Right lobe of liver (tissue), 6 donors: ENCODE measurements at regions not wholly inside any gene's neighbourhood (a gene's known extent, or its start where the extent isn't known, plus 50 kb on each side); places are given as distances from the start of the nearest gene placed in this dataset.

Source experiments
- ATAC-seq, 4 donors: fragments of 200-7000 bp; cut with Tn5 transposase; one replicate each; pipeline ENCODE4 v1.9.1; 2020; ENCODE audit warnings: mild to moderate bottlenecking in 4 of 4, moderate library complexity in 4 of 4
- DNase-seq, 3 donors: peaks; one replicate each; pipeline ENCODE4 v3.0.0-alpha.2; 2020
- H3K27ac ChIP-seq, 3 donors: fragments of 200-600 bp; one replicate each; pipeline ENCODE4 v1.8.0; 2022
- H3K27me3 ChIP-seq, 2 donors: fragments of 200-600 bp; one replicate each; pipeline ENCODE4 v1.8.0; 2022
- H3K36me3 ChIP-seq, 4 donors: fragments of 200-600 bp; sonication (generic) in 1 of 4; one replicate each; pipeline versions ENCODE4 v1.5.1 to v1.8.0; 2017 to 2022; ENCODE audit warnings: control low read depth in 1 of 4
- H3K4me1 ChIP-seq, 4 donors: fragments of 200-600 bp; sonication (generic) in 1 of 4; one replicate each; pipeline versions ENCODE4 v1.5.1 to v1.8.0; 2017 to 2022; ENCODE audit warnings: control low read depth in 1 of 4
- H3K4me3 ChIP-seq, 3 donors: fragments of 200-600 bp; one replicate each; pipeline ENCODE4 v1.8.0; 2022
- H3K9me3 ChIP-seq, 4 donors: fragments of 200-600 bp; sonication (generic) in 1 of 4; one replicate each; pipeline versions ENCODE4 v1.5.1 to v1.8.0; 2017 to 2022; ENCODE audit warnings: control low read depth in 1 of 4
- CTCF ChIP-seq, 4 donors: fragments of 200-600 bp in 3 of 4; fragments of 450-650 bp in 1 of 4; IDR thresholded peaks; one replicate each; pipeline versions ENCODE4 v1.5.1 to v1.8.0; 2016 to 2022; ENCODE audit warnings: antibody characterized with exemption in 4 of 4, mild to moderate bottlenecking in 2 of 4
- POLR2A ChIP-seq: fragments of 450-650 bp; IDR thresholded peaks from one replicate; pipeline ENCODE4 v1.6.1; 2017; ENCODE audit warnings: antibody characterized with exemption, mild to moderate bottlenecking
- WGBS: methylation state at CpG from one replicate; pipeline ENCODE4 v1.1.6; 2018; ENCODE audit warnings: low coverage, low lambda C conversion rate; ENCODE audit not compliant: insufficient coverage; ENCODE audit errors: missing lambda C conversion rate; 5-methylcytosine and 5-hydroxymethylcytosine counted together
- intact Hi-C, 2 donors: fragments of 100-400 bp; cut with DNase I; formaldehyde crosslinking; loops; one replicate each; pipeline versions ENCODE4 v1.11.2 to v1.14.1; 2022
- donor health status: DM: no; HTN: yes; CAD: no.
- donor health status: DM: no; HTN: no; CAD: no.
- donor health status: DM: no; HTN: no; CAD: no.
- donor health status: DM: no; HTN: yes; CAD: no.
- donor health status: DM: no; HTN: yes; CAD: no.

GRCh38 chr13:24052547-24053518 is 107.7 kb upstream of the SPATA13 start:
- DNase-seq (no peak), ATAC-seq (peak; percentile 7 to 22 (median 14))
- H3K9me3 ChIP-seq, result no peaks in the 10 kb centered on the region
- H3K36me3 ChIP-seq, result no peaks in the 10 kb centered on the region
- no peak overlapping the region for H3K4me3 ChIP-seq
- no peaks in the 10 kb centered on the region for H3K27me3 ChIP-seq
- intact Hi-C loops, result loop anchor here (10.0 kb wide), 1 partner anchor 172 kb away; no protein-coding TSS in a partner anchor
- peak overlapping the region in 2 of 3 donors; percentile 38 to 42 for H3K27ac ChIP-seq
- no peak for TF ChIP-seq CTCF (IDR thresholded peaks at IDR 0.05)
- no peak for TF ChIP-seq POLR2A
- WGBS, result 39% methylated on average over 13 of the region's 17 CpGs
- peaks cover 0 to 19% (median 0%) of the 10 kb centered on the region in 4 donors for H3K4me1 ChIP-seq

- peak; percentile 51 to 73 (median 66) for DNase-seq
- TF ChIP-seq POLR2A (no peak), CTCF (IDR thresholded peaks at IDR 0.05) (peak; percentile 73 to 82 (median 81))
- Histone ChIP-seq H3K4me1 (peaks cover 0 to 19% (median 0%) of the 10 kb centered on the region in 4 donors), H3K27me3 (no peaks in the 10 kb centered on the region), H3K4me3 (no peak overlapping the region), H3K9me3 (no peaks in the 10 kb centered on the region), H3K27ac (peak overlapping the region in 2 of 3 donors; percentile 38 to 42), H3K36me3 (no peaks in the 10 kb centered on the region)
- WGBS, result 54% methylated on average over 5 of the region's 9 CpGs
- ATAC-seq, result peak; percentile 95 to 97 (median 95)
- intact Hi-C loops, result loop anchor here (10.0 kb wide), 1 partner anchor 171 kb away; no protein-coding TSS in a partner anchor
Measured at GRCh38 chr13:24053519-24054251, 106.8 kb upstream of the SPATA13 start.

- Histone ChIP-seq H3K27me3 (no peaks in the 10 kb centered on the region), H3K4me3 (no peak overlapping the region), H3K27ac (no peak overlapping the region), H3K36me3 (no peaks in the 10 kb centered on the region), H3K4me1 (peaks cover 0 to 11% (median 0%) of the 10 kb centered on the region in 4 donors), H3K9me3 (no peaks in the 10 kb centered on the region)
- intact Hi-C loops, result loop anchor here (10.0 kb wide), 1 partner anchor 168 kb away; no protein-coding TSS in a partner anchor
- TF ChIP-seq CTCF (IDR thresholded peaks at IDR 0.05), result no peak
- no peak for TF ChIP-seq POLR2A
- DNase-seq (no peak), ATAC-seq (no peak)
- 53% methylated on average over 8 of the region's 8 CpGs for WGBS
Measured at GRCh38 chr13:24056616-24057137, 103.8 kb upstream of the SPATA13 start.

- no peak overlapping the region for H3K27ac ChIP-seq
- DNase-seq (no peak), ATAC-seq (no peak)
- intact Hi-C loops, result no loop called here
- no peak overlapping the region for H3K4me3 ChIP-seq
- no peaks in the 10 kb centered on the region for H3K27me3 ChIP-seq
- TF ChIP-seq CTCF (IDR thresholded peaks at IDR 0.05), result no peak
- TF ChIP-seq POLR2A, result no peak
- no peaks in the 10 kb centered on the region for H3K36me3 ChIP-seq
- peaks cover 0 to 17% (median 2%) of the 10 kb centered on the region in 4 donors for H3K4me1 ChIP-seq
- H3K9me3 ChIP-seq, result no peaks in the 10 kb centered on the region
- 67% methylated on average over 2 of the region's 2 CpGs for WGBS
Measured at GRCh38 chr13:24060993-24061392, 99.5 kb upstream of the SPATA13 start.
